ENCODE measurements at regions not wholly inside any gene's neighbourhood (a gene's known extent, or its start where the extent isn't known, plus 50 kb on each side); places are given as distances from the start of the nearest gene placed in this dataset.

DNA sequence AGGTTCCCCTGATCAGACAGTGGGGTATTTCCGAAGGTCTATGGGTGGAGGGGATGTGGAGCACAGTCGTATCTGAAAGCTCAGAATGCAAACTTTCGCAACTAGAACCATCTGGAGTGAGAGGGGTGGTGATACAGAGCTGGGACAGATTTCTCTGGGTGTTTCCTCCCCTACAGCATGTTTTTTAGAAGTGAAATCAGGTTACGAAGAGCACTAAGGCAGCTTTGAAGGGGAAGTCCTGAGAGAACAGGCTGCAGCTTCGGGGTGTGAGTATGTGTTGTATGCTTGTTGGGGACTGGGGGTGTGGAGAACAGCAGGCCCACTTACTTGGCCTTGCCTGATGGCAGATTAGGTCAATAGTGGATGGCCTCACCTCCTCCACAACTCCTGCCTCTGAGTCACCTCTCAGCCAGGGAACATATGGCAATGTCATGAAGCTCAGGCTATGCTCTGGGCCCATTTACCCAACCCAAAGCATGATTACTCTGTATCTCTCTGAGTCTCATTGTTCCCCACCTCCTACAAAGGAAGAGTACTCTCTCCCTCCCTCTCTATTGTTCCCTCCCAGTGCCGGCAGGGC lies 107.2 kb upstream of the RASGRP1 start:
- no peak for DNase-seq (ENCODE audit: low read depth in 3 of 3, low spot score in 2 of 3)

DNA sequence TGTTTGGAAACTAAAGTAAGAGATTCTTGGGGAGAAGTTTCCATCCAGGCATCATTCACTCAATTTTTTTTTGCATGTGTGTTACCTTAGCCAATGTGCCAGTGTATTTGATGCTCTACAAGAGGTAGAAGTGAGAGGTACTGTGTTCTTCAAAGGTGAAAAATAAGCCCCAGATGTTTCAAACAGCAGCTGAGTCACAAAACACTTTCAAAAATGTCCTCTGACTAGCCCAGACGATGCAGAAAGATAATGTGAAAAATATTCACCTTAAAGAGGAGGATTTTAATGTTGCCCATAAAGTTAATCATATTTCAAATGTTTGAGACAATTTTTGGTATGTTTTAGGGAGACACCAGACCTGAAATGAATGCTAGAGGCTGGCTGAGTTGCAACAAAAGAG lies 107.7 kb upstream of the RASGRP1 start:
- no peak for DNase-seq (ENCODE audit: low read depth in 3 of 3, low spot score in 2 of 3)

DNA sequence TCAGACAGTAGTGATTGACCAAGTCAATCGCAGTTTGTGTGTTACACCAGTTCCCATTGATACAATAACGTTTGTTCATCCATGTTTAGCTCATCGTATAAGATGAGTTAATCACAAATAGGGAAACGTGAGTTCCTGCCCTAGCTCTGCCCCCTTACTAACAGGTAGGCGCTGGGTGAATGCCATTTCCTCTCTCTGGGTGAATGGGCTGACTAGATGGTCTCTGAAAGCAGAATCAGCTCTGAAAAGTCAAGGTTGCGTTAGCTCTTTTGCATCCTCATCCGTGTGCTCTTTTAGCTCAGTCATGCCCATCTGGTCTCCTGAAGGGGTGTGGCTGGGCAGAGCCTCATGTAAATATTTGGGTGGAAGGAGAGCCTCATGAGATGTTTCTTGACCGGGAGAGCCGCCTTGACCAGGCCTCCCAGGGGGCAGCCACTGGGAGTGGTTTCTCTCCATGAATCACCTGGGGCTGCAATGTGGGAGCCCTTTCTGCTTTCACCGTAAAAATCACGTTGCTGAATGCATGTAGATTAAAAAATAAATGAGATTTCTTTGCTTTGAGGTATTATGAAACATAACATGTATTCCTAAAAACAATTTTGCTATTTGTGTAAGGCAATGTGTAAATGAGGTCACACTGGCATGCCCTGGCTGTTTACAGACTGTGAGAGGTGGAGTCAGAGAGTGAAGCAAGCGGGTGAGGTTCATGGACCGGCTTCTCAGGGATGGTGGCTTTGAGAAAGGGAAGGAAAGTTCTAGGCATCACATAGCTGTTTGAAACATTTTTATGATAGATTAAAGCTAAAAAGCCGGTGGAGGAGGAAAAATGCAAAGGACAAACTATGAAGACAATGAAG lies 108.4 kb upstream of the RASGRP1 start:
- DNase-seq (ENCODE audit: low read depth in 3 of 3, low spot score in 2 of 3) = no peak

DNA sequence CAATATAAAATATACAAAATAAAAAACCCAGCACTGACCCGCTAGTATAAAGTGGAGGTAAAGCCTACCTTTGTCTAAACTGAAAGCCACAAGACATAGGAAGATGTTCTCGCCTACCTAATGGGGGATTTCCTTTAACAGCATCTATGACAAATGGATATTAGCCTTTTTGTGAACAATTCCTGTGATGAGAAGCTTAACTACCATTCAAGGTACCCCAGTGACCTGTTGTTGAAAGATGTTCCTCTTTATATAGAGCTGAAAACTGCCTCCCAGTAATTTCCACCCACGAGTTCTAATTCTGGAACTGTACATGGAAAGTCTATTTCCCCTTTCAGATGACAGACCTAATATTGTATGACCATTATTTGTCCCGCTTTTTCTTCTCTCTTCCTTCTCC lies 109.8 kb upstream of the RASGRP1 start:
- DNase-seq (ENCODE audit: low read depth in 3 of 3, low spot score in 2 of 3) = no peak

DNA sequence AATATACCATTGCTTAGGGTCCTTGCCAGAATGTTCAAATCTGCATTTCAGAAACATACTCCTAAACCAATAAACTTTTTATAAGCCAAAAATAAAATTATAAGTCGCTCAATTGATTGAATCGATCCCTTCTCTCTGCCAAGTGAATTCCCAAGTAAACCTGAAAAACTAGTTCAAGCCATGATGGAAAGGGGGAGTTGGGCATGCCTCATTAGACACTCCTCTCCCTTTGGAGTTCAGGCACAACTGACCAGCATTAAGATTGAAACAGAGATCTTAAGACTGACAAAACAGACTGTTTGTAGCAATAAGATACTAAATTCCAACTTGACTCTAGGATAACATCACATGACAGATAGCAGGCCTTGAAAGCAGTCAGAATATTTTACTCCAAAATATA lies 113.7 kb upstream of the RASGRP1 start:
- no peak for DNase-seq (ENCODE audit: low read depth in 3 of 3, low spot score in 2 of 3)

DNA sequence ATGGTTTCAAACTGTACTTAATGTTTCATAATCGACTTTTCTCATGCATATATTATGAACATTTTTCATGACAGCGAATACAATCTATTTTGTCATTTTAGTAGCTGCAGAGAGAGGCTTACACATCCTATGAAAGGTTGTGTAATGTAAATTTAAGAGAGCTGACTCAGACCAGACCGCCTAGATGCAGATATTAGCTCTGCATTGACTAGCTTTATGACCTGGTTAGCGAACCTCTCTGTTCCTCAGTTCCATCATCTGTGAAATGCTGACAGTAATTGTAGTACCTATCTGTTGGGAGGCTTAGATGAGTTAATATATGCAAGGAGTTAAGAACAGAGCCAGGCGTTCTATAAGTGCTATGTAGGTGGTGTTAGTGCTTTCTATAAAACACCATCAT lies 116.2 kb upstream of the RASGRP1 start:
- DNase-seq (ENCODE audit: low read depth in 3 of 3, low spot score in 2 of 3) = no peak

DNA sequence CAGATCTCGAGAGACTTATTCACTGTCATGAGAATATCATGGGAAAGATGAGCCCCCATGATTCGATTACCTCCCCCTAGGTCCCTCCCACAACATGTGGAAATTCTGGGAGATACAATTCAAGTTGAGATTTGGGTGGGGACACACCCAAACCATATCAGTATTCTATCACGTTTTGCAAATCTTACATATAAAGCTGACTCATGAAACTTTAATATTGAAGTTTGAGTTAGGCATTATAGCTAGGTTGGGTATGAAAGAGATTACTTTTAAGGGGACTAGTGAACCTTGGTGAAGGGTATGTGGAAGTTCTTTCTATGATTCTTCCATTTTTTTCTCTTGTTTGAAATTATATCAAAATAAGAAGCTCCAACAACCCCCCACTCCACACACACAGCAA lies 117.7 kb upstream of the RASGRP1 start:
- no peak for DNase-seq (ENCODE audit: low read depth in 3 of 3, low spot score in 2 of 3)

DNA sequence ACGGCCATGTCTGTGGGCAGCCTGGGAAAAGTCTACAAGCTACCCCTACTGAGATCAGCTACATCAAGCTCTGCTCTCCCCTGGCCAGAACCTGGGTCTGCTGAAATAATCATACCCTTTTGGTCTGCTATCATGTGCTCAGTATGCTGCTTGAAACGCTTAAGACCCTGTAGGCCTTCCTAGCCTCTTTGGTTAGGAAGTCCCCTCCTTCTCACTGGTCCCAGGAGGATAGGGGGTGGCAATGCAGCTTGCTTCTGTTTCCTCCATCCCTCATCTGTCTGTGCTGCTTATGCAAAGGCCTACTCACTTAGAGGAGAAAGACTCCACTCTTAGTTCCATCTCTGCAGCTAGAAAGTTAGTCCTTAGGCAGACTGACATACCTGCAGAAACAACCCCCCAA lies 118.2 kb upstream of the RASGRP1 start:
- DNase-seq (ENCODE audit: low read depth in 3 of 3, low spot score in 2 of 3) = no peak

DNA sequence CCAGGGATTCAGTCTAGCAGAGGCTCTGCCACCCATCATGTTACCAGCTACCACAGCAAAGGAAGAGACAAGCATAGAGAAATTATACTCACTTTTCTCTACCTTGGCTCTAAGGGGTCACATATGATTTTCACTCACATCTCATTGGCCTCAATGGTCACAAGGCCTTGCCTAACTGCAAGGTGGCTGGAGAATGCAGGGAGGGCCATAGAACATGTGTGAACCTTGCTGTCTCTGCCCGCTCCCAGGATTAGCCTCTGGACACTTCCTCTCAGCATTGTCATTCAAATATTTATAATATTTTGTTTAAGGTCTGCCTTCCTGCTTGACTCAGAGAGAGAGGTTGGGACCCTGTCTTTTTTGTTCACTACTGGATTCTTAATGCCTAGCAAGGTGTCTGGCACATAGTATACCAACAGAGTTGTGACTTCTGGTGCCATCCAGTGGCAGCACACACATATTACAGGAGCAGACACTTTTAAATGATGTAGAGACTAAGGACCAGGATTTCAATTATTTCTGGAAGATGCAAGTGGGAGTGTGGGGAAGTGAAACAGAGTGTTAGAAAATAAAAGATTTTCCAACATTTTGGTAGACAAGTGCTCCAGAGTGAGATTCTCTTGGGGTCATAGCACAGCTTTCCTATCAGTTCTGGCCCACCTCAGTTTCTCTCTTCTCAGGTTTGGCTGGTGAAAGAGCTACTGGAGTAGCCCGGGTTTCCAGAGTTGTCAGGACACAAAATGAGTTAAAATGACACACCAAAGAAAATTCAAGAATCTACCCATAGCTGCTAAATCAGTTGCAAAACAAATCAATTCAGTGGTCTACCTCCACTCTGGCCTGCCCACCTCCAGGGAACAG lies 119.0 kb upstream of the RASGRP1 start:
- no peak for DNase-seq (ENCODE audit: low read depth in 3 of 3, low spot score in 2 of 3)

DNA sequence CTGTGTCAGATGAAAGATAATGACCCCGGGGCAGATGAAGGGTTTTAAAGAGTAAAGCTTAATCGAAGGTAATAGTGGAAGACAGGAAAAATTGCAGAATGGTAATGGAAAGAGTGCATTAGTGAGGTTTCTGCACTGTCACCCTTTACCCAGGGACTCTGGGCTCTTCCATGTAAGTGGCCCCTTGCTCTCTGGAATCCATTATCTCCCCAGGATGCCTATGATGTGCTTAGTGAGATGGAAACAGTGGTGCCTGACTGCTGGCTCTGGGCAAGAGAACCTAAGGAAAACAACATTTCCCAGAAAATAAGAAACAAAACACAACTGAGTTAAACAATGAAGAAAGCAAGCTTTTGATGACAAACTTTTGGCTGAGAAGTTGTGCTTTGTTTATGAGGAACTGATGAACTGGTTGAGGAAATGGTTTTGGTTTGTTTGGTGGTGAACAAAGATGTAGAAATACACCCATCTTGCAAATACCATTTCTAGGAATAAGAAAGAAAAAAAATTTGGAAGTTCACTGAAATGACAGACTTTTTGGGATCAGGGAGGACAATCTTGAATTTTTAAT lies 119.9 kb upstream of the RASGRP1 start:
- no peak for DNase-seq (ENCODE audit: low read depth in 3 of 3, low spot score in 2 of 3)

DNA sequence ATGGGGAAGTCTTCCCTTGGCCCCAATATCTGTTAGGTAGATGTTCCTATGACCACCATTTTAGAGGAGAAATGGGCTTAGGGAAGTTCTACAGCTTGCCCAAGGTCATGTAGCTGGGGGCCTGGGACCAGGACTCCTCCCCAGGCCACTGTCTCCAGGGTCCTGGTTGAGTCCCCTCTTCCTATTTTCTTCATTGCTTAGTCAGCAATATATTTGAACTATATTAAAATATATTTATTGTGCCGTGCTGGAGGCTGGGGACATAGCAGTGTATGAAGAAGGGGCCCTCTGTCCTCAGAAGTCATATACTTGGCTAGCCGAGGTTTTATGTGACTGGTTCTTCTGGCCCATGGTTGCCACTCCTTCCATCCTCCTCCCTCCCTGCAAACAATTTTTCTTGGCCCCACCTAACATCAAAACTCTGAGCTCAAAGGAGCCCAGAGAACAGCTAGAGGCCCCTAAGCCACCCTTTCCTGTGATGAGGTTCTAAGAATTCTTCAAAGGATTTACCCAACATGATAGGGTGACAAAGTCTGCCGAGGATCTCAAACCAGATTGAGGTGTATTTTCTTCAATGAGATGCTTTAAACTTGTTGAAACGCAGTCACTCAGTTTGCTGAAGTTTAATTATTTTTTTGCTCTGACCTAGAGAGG lies 121.2 kb upstream of the RASGRP1 start:
- DNase-seq (ENCODE audit: low read depth in 3 of 3, low spot score in 2 of 3) = no peak

DNA sequence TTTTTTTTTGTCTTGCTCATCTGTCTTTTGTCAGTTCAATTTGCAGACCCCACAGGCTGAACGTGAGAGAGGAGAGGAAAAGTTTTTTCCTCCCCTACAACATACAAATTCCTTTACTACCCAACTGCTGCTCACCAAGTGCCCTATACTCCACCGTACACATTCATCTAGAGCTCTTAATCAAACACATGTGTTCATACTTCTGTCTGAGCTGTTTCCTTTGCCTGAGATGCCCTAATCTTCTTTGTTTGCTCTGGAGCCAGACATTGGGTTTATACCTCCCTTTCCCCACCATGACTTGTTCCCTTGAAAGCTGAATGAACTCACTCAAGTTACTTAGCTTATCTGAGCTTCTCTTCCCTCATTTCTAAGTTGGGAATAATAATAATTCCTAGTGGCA lies 122.7 kb upstream of the RASGRP1 start:
- no peak for DNase-seq (ENCODE audit: low read depth in 3 of 3, low spot score in 2 of 3)

DNA sequence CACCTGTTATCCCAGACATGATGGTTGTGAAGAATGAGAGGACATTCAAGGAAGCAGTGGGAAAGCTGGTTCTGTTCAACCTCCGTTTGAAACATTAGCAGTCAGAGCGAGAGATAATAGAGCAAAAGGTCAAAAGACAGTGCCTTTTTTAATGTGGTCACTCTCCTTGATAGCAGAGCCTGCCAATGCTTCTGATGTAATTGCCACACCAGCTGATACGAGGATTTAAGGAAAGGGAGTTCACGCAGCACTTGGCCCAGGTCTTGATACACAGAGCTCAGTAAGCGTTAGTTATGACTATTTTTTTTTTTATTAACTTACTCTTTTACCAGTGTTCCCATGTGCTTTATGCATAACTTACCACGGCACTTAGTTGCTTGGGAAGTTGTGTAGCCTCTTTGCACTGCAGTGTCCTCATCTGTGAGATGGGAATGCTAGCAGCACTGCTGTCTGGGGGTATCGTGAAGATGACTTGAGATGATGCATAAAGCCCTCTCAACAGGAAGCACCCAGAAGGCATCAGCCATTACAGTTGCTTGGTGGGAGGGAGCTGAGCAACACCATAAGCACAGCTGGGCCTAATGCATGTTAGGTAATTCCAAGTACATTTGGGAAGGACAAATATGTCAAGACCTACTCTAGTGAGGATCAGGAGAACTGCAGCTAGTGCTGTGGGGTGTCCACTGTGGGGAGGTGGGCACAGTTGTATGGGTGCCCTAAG lies 123.3 kb upstream of the RASGRP1 start:
- no peak for DNase-seq (ENCODE audit: low read depth in 3 of 3, low spot score in 2 of 3)

DNA sequence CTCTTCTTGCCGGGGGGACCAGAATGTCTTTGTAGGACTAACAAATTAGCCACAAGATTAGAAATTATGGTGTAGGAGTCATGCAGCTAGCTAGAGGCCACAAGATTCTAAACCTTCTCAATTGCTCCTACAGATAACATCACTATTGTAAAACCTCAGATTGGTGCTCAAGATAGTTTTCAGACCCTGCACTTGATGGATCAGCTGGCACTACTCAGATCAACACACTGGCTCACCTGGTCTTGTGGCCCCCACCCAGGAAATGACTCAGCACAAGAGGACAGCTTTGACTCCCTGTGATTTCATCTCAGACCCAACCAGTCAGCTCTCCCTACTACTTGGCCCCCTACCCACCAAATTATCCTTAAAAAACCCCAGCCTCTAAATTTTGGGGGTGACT lies 124.1 kb upstream of the RASGRP1 start:
- no peak for DNase-seq (ENCODE audit: low read depth in 3 of 3, low spot score in 2 of 3)

DNA sequence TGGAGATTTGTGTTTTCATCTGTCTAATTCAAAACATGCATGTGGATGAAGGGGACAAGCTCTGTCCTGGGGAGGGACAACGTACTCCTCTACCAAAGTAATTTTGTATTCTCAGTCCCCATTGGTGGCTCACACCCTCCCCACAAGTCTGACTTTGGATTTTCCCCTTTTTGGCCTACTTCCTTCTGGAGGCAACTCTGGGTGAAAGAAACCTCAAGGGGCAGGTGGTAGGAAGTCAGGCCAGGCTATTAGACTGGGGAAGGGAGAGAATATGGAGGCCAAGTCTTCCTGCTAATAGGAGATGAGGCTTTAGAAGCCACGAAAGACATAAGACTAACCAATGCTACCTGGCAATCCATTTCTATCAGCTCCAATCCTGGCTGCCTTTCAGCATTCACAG lies 124.9 kb upstream of the RASGRP1 start:
- no peak for DNase-seq (ENCODE audit: low read depth in 3 of 3, low spot score in 2 of 3)

DNA sequence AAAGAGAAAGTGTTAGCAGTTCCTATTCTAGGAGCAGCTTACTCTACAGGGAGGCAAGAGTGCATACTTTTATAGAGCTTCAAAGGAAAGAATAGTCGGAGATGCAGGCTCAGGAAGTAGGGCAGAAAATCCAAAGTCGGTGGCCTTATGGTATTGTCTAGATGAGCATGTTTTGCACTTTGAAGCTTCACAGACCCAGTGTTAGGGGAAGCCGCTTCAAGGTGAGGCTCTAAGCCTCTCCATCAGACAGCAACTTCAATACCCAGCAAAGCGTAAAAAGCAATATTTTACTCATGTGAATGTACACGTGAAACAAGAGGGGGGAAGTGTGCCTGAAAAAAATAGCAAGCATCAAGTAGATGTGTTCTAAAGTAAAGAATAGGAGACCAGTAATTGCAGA lies 125.6 kb upstream of the RASGRP1 start:
- DNase-seq (ENCODE audit: low read depth in 3 of 3, low spot score in 2 of 3) = no peak

DNA sequence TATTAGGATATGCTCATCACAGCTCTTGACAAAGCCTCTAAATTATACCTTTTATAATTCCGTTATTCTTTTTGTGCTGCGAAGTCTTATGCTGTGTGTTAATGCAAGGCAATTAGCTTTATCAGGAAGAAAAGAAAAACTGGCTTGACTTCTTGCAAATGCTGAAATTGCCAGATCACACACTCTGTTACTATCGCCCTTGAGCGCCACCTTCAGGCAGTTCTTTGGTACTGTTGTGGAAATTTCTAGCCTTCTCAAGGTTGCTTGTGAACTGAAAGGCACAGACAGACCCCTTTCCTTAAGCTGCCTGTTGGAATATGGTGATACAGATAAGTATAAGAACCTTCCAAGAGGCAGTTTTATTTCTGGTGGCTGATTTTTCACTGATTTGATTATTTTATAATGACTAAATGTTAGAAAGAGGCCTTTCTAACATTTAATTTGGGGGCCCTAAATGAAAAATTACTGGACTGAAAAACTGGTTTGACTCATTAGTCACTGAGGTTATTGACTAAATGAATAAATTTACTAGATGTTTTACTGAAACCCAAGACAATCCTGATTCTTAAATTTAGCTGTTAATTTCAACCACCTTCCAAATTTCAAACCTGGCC lies 126.2 kb upstream of the RASGRP1 start:
- peak in 2 of 3 donors; percentile 67 to 69 for DNase-seq (ENCODE audit: low read depth in 3 of 3, low spot score in 2 of 3)

DNA sequence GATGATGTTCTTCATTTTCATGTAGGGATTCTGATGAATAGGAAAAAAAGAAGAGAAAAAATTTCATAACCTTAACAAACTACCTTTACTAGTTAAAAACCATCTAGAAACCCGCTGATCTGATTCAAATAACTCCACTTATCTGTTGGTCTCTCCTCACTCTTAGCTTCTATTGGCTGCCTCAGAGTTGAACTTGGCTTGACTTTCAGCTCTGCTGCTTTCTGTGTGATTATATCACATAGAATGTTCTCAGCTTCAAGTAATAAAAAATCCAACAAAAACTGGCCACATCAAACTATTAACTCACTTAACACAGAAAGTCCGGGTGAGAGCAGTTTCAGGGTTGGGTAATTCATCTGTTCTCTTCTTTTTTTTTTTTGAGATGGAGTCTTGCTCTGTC lies 126.8 kb upstream of the RASGRP1 start:
- no peak for DNase-seq (ENCODE audit: low read depth in 3 of 3, low spot score in 2 of 3)

DNA sequence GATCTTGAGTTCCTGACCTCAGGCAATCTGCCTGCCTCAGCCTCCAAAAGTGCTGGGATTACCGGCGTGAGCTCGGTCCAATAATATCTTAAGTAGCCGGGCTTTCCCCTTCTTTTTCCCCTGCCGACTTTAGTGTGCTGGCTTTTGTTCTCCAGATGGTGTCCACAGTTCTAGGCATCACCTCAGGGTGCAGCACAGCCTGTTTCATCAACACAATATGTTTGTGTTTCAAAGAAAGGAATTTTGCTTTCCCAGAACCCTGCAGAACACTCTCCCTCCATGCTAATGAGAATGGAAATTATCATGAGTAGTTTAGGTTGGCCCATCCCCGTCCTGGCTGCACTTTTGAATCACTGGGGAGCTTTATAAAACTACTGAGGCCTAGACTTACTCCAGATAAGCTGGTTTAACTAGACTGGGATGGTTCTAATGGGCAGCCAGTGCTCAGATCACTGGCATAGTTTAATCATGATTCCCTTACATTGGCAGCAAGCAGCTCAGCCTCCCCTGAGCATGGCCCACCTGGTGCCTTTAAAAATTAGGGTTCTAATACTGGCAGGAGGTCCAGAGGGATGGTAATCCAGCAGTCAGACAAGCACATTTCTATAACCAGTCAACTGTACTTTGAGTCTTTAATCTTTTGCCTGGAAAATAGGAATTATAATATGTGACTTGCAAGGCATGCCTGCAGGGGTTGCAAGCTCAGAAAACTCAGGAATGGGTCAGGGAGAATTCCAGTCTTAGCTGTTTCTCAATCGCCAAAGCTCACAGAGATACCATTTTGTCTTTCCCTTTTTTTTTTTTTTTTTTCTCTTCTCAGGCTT lies 127.6 kb upstream of the RASGRP1 start:
- DNase-seq (ENCODE audit: low read depth in 3 of 3, low spot score in 2 of 3) = no peak
